ENCODE measurements at regions not wholly inside any gene's neighbourhood (a gene's known extent, or its start where the extent isn't known, plus 50 kb on each side); places are given as distances from the start of the nearest gene placed in this dataset.
"Not testable (repeated sequence)": the region's sequence is repeated elsewhere in the genome, so short reads cannot be mapped to it uniquely, and the experiment has no call there.

DNA sequence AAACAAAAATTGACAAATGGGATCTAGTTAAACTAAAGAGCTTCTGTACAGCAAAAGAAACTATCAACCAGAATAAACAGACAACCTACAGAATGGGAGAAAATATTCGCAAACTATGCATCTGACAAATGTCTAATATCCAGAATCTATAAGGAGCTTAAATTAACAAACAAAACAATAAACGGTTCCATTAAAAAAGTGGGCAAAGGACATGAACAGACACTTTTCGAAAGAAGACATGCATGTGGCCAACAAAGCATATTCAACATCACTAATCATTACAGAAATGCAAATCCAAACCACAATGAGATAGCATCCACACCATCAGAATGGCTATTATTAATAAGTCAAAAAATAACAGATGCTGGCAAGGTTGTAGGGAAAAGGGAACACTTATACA is 50.5 kb upstream of the MED13L start:
- DNase-seq (ENCODE audit: low read depth in 2 of 2), result not testable (repeated sequence)

DNA sequence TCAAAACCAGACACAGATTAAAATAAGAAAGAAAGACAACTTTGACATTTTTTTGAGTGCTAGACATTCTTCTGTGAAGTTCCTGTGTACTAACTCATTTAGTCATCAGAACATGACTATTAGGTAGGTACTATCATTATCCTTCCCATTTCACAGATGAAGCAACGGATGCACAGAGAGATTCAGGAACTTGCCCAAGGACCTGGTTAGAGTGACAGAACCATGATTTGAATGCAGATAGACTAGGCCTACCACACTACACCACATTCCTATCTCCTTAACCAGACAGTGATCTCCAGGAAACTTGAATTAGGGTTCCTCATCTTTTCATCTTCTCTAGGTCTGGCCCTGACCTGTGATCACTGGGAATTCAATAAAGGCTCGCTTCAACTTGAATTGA is 54.4 kb upstream of the MED13L start:
- DNase-seq (ENCODE audit: low read depth in 2 of 2), result no peak

DNA sequence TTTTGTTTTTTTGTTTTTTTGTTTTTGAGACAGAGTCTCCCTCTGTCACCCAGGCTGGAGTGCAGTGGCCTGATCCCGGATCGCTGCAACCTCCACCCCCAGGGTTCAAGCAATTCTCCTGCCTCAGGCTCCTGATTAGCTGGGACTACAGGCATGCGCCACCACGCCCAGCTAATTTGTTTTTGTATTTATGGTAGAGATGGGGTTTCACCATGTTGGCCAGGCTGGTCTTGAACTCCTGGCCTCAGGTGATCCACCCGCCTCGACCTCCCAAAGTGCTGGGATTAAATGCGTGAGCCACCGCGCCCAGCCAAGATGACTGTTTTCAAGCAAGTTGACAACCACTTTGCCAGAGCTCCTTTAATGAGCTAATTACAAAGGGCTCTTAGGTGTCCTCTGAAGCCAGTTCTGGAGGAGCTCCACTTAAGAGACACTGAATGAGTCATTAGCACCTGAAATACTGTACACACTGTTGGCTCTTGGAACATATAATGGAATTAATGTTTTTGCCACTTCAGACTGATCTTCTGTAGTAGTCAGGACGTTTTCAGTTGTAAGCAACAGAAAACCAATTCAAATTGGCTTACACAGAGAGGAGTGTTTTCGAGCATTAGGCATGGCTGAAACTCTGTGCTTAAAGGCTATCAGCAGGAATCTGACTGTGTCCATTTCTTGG is 55.4 kb upstream of the MED13L start:
- DNase-seq (ENCODE audit: low read depth in 2 of 2), result no peak

DNA sequence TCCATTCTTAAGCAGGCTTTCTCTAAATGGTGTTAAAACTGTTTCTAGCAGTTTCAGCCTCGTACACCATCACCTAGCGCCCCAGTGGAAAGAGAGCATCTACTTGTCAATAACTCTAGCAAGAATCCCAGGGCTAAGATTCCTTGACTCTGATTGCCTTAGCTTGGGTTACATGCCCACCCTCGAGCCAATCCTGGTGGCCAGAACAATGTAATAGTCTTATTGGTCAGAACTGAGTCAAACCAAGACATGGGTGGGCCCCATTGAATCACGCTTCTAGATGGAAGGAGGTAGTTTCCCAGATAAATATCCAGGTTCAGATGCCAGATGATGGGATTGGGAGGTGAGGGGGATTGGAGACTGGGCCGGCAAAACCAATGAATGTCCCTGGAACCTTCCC is 55.9 kb upstream of the MED13L start:
- DNase-seq (ENCODE audit: low read depth in 2 of 2), result no peak

DNA sequence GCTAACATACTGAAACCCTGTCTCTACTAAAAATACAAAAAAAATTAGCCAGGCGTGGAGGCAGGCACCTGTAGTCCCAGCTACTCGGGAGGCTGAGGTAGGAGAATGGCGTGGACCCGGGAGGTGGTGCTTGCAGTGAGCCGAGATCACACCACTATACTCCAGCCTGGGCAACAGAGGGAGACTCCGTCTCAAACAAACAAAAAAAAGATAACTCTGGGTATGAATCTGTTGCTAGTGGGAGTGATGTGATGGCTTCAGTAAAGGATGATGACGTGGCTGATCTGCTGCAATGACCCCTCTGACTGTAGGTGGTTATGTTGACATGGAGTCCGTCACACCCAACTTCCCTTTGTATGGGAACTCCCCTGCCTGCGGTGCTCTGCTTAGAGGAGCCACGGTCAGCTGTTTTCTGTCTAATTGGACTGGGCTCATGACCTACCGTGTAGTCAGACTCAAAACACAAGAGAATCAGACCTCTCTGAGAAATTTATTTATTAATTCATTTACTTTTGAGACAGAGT is 59.1 kb upstream of the MED13L start:
- peak; percentile 33 to 52 for DNase-seq (ENCODE audit: low read depth in 2 of 2)

DNA sequence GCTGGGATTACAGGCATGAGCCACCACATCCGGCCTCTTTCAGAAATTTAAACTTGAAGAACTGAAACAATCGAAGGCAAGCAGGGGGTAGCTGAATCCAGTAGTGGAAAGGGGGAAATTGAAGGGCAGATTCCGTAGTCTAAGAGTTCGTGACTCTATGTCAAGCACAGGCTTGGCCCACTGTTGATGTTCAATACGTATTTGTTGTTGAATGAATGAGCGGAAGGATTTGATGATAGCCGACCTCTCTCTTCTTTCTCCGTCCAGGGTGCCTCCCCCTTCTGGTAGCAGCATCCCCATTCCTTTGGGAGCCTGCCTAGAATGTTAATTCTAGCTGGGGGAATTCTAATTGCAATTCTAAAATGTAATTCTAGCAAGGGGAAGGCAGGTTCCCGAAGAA is 59.8 kb upstream of the MED13L start:
- DNase-seq (ENCODE audit: low read depth in 2 of 2), result no peak

DNA sequence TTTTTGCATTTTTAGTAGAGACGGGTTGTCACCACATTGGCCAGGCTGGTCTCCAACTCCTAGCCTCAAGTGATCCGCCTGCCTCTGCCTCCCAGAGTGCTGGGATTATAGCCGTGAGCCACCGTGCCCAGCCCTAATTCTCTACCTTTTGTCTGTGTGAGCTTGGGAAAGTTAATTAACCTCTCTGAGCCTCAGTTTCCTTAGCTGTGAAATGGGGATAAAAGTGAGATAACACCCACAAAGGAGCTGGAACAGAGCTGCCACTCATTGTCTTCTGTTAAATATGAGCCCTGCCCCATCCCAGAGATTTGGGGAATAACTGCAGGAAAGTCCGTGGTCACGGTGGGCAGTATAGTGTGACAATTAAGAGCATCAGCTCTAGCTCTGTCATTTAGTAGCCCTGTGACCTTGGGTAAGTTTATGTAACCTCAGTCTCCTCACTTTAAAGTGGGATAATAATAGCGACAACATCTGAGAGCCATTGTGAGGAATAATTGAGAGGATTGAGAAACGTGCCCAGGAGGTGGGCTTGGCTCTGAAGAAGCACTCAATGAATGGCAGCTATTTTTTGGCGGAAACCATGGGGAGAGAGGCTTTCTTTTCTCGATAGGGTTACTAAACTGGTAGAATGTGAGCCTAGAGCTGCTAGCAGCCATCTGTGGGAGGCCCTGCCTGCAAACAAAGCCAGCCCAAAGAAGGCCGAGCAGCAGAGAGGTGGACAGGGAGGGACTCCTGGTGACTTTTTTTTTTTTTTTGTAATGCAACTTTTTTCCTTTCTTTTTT is 60.8 kb upstream of the MED13L start:
- DNase-seq (ENCODE audit: low read depth in 2 of 2), result no peak

DNA sequence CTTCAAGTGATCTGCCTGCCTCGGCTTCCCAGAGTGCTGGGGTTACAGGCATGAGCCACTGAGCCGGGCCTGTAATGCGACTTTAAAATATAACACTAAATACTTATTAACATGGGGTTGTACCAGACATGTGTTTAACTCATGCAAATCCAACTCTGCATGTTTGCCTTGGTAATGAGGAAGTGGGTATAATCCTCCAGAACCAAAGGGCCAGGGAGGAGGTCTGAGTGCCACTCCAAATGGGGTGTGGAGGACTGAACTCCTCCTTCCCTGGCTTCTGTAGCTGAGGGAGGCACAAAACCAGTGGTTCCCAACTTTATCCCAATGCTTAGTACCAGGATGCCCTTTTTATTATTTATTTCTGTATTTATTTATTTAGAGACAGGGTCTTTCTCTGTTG is 61.6 kb upstream of the MED13L start:
- DNase-seq (ENCODE audit: low read depth in 2 of 2), result no peak

DNA sequence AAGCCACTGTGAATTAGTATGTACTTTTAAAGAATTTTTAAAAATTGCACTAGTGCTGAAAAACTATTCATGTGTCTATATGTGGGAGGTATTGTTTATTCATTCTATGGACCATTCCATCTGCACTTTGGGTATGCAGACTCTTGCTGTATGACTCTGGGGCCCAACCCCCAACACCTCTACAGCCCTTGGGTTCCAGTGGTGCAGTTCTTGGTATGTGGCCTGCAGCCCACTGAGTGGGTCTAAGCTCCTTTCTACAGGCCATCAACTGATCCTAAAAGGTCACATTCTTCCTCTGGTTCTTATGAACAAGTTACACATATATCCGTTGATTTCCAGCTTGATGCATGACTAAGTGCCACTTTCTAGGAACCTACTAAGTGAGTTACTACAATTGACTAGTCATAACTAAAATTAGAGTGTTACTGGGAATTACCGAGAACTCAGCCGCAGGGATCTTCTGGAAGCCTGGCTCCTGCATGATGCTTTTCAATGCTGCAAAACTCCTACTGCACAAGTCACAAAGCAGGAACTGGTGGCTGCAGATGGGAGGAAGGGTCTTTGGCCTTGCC is 62.4 kb upstream of the MED13L start:
- DNase-seq (ENCODE audit: low read depth in 2 of 2), result peak in 1 of 2 donors; percentile 16

DNA sequence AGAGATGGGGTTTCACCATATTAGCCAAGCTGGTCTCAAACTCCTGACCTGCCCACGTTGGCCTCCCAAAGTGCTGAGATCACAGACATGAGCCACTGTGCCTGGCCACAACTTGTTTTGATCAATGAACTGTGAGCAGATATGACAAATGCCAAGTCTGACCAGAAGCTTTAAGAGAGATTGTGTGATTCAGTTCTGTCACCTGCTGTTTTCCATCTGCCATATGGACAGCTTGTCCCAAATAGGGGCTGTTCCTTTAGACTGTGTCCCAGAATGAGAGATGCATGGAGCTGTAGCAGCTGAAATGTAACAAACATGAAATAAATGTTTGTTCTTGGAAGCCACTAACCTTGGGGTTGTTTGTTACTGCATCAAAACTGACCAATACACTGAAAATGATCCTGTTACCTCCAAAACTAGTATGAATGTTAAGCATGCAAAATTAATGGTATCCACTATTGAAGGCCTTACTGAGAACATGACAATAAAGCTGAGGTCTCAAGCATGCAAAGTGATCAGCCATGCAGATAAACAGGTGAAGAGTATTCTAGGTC is 65.9 kb upstream of the MED13L start:
- DNase-seq (ENCODE audit: low read depth in 2 of 2), result no peak

DNA sequence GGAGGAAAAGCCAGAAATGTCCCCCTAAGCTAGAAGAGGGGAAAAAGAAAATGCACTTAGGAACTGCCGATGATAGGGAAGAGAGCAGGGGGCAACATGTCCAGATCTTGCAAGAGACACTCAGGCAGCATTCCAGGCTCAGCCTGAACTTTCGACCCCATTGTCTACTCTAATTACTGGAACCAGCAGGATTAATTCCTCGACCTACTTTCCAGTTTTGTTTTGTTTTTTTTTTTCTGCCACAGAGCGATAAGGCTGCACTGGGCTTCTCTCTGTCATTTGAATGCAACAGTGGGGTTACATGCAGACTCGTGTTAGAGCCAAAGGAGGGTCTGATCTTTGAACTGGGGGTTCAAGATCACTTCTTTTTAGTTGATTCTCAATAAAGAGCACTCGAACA is 68.7 kb upstream of the MED13L start:
- DNase-seq (ENCODE audit: low read depth in 2 of 2), result no peak

DNA sequence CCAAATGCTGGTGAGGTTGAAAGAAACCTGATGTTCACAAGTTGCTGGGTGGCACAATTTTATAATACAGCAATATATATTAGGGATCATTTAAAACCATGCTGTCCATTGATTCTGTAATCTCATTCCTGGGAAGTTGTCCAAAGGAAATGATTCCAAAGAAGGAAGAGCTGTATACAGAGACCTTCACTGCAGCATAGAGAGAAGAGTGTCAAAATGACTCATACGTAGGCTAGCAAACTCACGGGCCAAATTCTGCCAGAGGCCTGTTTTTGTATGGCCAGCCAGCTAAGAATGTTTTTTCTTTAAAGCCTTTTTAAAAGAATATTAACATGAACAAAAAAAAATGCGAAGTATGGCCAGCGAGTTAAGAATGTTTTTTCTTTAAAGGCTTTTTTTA is 69.2 kb upstream of the MED13L start:
- DNase-seq (ENCODE audit: low read depth in 2 of 2), result peak; percentile 76 to 90

DNA sequence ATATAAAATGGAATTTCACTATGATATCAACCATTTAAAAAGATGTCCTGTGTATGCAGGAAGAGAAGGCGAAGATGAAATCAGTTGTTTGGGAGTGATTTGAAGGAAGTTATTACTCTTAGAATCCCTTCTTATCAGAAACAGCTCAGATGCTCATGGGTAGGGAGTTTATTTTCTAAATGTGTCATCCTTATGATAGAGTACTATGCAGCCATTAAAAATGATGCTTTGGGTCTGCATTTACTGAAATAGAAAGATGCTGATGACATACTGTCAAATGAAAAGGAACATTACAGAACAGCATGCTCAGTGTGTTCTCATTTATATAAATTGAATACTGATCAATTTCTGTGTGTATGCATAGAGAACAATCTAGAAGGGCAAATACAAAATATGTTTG is 69.8 kb upstream of the MED13L start:
- DNase-seq (ENCODE audit: low read depth in 2 of 2), result no peak

DNA sequence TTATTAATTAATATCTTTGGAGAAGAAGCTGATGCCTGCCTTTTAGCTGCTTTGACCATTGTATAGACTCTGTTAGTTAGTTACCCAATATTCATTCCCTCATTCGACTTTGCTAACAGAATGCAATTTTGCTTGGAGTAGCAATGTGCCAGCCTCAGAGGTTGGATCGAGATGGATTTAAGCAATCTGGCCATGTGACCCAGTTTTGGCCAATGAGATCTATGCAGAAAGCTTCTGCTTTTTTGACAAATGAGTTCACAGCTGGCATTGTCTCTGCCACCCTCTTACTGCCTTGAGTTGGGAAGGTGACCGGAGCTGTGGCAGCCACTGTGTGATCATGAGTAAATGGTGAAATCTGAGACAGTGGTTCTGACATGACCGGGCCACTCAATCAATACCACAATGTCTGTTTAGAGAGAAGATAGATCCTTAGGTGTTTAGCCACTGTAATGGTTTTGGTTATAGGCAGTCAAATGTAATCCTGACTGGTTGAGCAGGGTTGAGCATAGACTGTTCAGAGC is 74.9 kb upstream of the MED13L start:
- no peak for DNase-seq (ENCODE audit: low read depth in 2 of 2)

DNA sequence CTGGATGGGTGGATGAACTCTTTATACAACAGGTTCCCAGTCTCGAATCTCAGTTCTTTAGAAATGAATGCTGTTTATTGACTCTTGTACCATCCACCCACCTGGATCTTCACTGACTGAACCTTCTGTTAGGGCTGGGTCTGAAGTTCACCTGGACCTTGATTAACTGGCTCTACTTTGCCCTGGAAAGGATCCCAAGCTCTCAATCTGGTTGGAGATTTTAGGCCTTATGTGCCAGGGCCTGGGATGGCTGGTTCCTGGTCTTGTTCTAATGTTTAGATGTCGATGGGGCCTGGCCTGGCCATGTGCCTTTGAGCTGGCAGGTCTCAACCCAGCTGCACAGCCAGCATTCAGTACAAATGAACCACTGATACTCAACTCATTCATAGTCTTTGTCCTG is 76.5 kb upstream of the MED13L start:
- no peak for DNase-seq (ENCODE audit: low read depth in 2 of 2)

DNA sequence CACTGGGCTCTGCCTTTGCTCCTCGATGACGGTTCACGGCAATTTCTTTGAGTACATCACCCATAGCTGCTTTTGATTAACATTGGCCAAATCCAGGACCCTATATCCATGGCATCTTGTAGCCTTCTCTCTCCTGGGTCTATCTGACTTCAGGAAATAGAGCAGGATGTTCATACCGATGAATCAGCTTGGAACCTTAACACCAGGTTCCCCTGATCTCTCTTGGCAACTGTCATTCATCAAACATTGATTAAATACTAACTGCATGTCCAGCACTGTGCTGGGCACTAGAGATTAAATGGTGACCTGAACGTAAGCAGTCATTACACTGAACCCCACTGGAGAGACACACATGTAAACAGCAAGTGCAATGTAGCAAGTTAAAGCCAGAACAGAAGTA is 77.0 kb upstream of the MED13L start:
- peak; percentile 20 to 48 for DNase-seq (ENCODE audit: low read depth in 2 of 2)

DNA sequence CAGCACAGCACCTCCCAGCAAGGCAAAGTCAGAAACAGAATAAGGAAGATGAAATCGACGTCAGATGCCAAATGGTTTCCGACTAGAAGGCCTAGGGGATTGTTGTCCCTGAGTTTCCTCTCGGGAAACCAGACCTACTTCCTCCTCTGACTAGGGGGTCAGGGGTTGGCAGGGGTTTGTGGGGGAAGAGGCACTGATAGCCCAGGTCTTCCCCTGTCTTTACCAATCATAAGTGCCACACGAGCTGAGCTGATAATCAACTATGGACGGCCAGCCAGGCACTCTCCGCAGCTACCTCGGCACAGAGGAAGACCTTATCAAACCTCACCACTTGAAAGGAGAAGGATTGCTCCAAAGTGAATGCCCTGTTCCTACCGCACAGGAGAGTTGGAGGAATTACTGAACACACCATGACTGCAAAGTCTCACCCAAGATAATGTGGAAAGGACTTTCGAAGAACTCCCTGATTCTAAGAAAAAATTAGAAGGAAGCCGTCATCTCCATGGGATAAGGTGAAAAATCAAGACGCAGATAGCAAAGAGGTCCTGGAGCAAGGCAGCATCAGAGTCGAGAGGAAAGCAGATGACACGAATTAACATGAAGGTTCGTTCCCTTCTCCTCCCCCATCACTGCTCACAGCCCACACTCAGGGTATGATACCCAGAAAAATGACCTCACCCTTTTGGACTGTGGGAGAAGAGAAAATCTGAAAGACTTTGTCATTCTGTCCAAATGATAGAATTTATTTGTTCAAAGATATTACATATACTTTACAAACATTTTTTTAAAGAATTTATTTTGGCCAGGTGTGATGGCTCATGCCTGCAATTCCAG is 77.7 kb upstream of the MED13L start:
- DNase-seq (ENCODE audit: low read depth in 2 of 2), result no peak

DNA sequence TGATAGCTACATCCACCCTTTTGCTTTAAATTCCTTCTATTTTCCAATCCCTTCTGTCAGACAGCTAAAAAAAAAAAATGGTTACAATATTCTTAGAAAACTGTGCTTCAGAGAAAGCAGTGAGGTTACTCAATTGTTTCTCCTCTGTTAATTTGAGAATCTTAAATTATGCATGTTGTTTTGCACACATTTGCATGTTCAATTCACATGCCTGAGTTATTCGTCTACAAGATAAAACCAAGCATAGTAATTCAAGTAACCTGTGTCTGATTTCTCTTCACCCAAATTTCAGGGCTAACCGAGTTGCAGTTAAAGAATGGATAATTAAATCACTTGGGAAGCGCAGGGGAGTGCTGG is 81.0 kb upstream of the MED13L start:
- DNase-seq (ENCODE audit: low read depth in 2 of 2), result no peak

DNA sequence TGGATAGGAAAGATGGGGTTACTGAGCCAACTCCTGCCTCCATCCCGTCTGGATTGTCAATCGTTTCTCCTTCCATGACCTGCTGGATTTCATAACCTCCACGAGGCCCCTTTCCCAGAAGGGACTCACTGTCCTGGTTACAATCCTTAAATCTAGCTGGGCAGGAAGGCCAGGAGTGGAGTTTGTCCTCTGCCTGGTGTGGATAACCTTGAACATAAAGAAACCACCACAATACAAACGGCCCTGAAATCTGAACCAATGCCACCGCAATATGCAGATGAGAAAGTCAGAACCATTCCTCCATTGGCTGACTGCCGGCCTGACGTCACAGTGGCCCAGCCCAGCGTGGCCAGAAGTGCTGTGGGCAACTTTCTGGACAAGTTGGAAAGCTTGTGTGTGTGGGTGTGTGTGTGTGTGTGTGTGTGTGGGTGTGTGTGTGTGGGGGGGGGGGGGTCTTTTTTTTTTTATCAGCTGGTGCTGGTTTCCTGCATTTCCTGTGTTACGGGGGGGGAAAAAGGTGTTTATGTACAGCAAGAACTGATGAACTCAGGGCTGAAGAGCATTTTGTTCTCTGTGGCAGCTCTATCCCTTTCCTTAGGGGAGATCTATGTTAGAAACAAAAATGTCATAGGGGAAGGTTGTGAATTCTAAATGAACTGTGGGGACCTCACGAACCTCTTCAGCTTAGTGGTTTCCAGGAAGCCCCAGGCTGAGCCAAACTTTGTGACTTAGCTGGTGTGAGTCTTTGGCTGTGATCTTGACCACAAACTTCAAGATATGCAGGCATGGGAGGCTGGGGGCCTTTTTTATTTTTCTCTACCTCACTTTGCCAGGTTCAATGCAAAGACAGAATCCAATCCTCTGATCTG is 81.6 kb upstream of the MED13L start:
- DNase-seq (ENCODE audit: low read depth in 2 of 2), result peak; percentile 98

Measured in lung microvascular endothelial cell (primary cell).